ENCODE measurements at regions not wholly inside any gene's neighbourhood (a gene's known extent, or its start where the extent isn't known, plus 50 kb on each side); places are given as distances from the start of the nearest gene placed in this dataset.
A peak's percentile ranks its signal among the peaks of the same experiment; 100 is the strongest.
"Not testable (repeated sequence)": the region's sequence is repeated elsewhere in the genome, so short reads cannot be mapped to it uniquely, and the experiment has no call there.

- peak; percentile 30 for DNase-seq
Measured at GRCh38 chr13:54004026-54004699, 975.5 kb downstream of the OLFM4 start.

DNA sequence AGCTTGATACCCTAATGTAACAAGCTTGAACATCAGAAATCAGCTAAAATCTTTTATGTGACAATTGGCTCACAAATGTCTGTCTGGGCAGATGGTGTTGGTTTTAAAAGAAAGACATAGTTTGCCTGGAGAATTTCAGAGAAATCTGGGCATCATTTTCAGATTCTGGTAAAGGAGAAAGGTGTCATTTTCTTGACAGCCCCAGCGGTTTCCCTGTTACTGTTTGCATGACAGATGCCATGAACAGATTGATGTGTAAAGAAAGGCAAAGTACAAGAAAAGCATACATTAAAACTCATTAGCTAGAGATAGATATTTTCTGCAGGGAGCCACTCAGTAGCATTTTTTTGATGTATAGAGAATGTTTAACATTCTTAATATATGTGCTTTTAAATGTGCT, 987.9 kb downstream of the OLFM4 start:
- no peak for DNase-seq

DNA sequence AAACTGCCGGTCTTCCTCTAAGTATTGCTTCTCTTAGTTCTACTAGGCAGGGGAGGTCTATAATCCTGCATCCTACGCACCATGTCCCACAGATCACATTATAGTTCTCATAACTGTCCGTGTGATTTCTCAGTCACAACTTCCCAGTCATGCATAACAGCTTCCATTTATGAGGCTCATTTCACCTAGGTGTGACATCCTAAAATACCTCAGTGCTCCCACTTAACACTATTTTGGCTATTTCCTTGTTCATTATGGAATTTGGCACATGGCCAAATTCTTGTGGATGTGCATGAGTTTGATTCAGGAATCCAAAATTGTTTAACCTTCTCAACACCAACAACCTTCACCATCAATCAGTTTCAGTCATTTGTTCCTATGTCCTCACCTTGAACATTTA, 989.9 kb downstream of the OLFM4 start:
- no peak for DNase-seq

DNA sequence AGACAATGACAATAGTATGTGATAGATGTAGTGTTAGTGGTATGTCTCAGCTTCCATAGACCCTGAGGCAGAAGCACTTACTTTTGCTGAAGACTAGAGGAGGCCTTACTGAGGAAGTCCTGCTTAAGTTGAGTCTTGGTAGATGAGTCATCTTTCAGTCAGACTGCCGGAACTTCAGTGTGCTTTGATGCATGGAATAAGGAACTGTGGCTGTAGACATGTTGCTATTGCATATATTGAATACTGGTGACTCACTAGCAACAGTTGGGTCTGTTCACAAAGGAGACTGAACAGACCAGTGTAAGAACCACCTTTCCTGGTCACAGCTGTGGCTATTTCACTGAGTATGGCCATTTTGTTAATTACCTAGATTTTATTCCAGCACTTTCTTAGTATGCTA, 1000.6 kb downstream of the OLFM4 start:
- peak; percentile 99 for DNase-seq

DNA sequence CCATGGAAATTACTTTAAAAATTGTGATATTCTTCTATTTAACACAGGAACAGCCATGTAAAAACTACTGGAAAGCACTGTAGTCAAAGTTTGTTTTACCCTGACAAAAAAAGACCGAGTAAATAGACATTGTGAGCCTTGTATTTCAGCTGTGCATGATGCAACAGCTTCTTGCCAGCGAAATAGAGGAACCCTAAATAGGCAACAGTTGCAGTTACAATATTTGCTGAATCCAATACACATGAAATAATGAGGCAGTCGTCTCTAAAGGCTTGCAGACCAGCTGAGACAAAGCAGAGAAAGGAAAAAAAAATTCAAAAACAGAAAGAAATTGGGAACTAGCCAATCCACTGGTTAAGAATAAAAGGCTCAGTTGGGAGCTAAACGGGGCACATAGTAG, 1001.1 kb downstream of the OLFM4 start:
- peak; percentile 82 for DNase-seq

DNA sequence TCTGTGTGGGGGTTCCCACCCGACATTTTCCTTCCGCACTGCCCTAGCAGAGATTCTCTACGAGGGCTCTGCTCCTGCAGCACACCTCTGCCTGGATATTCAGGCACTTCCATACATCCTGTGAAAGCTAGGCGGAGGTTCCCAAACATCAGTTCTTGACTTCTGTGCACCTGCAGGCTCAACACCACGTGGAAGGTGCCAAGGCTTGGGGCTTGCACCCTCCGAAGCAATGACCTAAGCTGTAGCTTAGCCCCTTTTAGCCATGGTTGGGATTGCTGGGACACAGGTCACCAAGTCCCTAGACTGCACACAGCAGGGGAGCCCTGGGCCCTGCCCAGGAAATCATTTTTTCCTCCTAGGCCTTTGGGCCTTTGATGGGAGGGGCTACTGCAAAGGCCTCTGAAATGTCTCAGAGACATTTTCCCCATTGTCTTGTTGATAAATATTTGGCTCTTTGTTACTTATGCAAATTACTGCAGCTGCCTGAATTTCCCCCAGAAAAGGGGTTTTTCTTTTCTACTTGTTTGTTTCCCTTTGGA, 1004.8 kb downstream of the OLFM4 start:
- DNase-seq = no peak

DNA sequence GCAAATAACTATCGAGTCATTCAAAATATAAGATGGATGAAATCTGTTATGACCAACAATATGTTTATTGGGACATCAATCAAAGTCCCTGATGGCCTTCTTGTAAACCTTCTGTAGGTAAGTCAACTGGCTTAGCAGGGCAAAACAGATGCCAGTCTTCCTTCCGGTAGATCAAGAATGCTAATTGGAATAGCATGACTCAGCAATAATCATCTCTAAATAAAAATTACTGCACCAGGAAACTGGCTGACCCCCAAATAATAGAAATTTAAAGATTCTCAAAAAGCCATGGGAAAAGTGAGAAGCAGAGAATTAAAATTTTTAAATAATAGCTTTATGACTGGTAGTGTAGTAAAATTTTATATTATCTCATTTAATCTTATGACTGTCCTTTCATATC, 1005.4 kb downstream of the OLFM4 start:
- DNase-seq = no peak

- DNase-seq = not testable (repeated sequence)
Measured at GRCh38 chr13:54057416-54057815, 1028.8 kb downstream of the OLFM4 start.

GRCh38 chr13:54069958-54070357, 1041.3 kb downstream of the OLFM4 start:
- DNase-seq = not testable (repeated sequence)

DNA sequence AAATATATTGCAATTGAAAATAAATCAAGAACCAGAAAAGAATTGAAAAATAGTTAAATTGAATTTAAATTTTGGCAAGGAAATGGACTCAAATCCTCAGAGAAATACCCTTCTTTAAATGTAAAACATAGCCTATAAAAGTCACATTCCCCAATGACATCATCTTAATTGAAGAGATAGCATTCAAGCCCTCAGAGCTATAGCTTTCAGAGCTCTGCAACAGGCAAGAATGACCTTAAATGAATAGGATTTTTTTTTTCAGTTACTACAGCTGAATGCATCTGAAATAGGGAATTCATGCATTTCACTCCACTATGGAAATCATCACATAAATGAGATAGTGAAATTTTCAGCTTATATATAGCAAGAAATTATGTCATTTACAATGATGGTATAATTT, 1049.0 kb downstream of the OLFM4 start:
- DNase-seq = no peak

- DNase-seq = no peak
Measured at GRCh38 chr13:54078271-54078870, 1049.8 kb downstream of the OLFM4 start.

DNA sequence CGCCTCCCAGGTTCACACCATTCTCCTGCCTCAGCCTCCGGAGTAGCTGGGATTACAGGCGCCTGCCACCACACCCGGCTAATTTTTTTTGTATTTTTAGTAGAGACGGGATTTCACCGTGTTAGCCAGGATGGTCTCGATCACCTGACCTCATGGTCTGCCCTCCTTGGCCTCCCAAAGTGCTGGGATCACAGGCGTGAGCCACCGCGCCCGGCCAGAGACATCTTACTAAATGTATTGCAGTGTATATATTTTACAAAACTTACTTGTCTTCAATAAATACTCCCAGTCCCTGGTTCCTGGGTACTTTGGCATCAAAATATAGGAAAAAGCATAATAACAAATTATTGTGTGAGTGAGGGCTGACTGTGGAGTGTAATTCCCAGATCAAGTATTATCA, 1053.7 kb downstream of the OLFM4 start:
- DNase-seq = not testable (repeated sequence)

DNA sequence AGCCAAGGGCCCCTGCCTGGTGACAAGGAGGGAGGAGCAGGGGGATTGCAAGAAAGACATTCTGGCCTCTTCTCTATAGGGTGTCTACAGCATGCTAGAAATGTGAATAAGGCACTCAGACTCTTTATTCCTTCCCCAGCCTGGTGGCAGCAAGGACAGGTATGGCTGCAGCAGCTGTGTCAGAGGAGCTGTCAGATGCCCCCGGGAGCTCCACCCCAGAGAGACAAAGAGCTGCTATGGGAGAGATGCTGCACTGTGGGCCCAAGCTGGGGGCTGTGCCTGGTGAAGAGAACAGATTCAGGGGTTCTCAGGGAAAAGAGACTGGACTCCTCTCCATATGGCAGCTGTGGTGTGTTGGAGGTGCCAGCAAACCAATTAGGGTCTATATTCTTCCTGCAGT, 1063.3 kb downstream of the OLFM4 start:
- no peak for DNase-seq

DNA sequence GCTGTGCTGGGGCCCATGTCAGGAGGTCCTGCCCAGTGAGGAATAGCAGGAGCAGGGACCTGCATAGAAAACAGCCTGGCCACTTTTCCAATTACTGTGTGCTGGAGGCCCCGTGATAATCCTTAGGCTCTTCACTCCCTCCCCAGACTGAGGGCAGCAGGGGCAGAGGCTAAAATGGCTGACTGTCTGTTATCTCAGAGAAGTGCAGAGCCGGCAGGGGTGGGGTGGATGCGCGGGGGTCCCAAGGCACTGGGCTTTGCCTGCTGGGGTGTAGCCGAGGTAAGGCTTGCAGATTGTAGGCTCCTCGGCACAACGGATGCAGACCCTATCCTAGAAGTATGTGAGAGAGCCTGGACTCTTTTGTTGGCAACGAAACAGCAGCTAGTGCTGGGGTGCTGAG, 1064.1 kb downstream of the OLFM4 start:
- DNase-seq = no peak

GRCh38 chr13:54110597-54110996, 1082.0 kb downstream of the OLFM4 start:
- DNase-seq = no peak

GRCh38 chr13:54124700-54125099, 1096.1 kb downstream of the OLFM4 start:
- DNase-seq = no peak

DNA sequence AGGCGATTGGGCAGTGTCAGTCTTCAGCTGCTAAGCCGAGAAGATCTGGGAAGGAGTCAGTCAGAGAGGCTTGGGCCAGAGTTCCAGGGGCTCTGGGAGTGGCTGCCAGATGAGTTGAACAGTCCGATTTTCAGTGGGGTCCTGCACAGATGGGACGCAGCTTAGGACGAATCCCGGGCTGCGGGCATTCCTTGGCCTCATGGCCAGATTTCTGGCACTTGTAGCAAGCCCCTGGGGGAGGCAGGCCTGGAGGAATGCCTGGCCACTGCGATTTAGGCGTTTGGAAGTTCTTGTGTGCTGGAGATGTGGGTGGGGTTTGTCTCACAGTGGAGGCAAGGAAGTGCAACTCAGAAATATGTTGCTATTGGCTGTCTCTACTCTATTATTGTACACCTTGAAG, 1102.3 kb downstream of the OLFM4 start:
- not testable (repeated sequence) for DNase-seq

- DNase-seq = not testable (repeated sequence)
Measured at GRCh38 chr13:54131433-54131832, 1102.8 kb downstream of the OLFM4 start.

GRCh38 chr13:54132127-54132526, 1103.5 kb downstream of the OLFM4 start:
- not testable (repeated sequence) for DNase-seq

DNA sequence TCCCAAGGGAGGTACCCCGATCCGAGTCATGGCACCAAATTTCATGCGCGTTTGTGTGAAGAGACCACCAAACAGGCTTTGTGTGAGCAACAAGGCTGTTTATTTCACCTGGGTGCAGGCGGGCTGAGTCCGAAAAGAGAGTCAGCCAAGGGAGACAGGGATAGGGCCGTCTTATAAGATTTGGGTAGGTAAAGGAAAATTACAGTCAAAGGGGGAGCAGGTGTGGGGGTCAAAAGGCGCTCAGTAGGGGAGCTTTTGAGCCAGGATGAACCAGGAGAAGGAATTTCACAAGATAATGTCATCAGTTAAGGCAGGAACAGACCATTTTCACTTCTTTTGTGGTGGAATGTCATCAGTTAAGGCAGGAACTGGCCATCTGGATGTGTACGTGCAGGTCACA, 1104.1 kb downstream of the OLFM4 start:
- DNase-seq = not testable (repeated sequence)

DNA sequence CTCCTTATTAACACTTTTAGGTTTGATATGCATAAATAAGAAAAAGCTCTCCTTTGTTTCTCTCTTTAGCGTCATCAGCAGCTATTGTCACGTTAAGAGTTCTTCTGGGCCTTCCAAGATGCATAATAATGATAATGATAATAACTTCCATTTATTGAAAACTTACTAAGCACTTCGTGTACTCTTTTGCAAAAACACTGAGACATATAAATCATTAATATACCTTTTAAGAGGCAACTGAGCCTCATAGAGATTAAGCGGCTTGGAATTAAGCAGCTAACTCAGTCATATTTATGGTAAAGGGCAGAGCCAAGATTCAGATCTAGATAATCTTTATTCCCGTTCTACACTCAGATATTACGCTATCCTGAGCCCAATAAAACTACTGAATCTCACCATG, 1105.1 kb downstream of the OLFM4 start:
- no peak for DNase-seq

DNA sequence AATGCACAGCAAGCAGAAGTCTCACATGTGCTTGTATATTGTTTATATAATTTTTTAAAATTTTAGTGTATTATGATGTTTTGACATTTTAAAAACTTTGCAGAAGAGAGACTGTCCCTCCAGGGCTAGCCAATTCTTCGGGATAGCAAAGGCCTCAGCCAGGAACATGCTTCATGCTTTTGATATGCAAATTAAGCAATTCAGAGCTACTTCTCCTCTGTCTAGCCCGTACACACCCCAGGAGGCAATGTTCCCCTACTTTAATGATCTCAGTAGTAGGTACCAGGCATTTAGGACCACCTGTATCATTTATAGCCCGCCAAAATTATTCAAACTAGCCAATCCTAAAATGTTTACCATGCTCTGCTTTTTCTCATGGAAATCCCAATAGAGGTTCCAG, 1116.2 kb downstream of the OLFM4 start:
- no peak for DNase-seq

DNA sequence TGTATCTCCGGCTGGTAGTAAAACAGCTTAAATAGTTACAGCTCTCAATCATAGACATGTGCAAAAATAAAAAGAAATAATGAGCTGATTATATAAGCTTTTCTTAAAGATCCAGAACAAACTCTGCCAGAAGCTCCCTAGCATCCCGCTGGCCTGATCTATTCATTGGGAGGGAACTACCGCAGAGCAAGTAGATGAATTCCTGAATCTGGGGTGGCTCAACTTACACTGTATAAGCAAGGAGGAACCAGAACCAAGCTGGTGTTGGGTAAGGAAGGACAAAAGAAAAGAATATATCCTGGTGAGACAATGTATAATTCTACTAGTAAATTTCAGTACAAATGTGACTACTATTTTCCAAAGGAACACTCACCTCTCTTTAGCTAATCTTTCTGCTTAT, 1122.2 kb downstream of the OLFM4 start:
- DNase-seq = no peak

DNA sequence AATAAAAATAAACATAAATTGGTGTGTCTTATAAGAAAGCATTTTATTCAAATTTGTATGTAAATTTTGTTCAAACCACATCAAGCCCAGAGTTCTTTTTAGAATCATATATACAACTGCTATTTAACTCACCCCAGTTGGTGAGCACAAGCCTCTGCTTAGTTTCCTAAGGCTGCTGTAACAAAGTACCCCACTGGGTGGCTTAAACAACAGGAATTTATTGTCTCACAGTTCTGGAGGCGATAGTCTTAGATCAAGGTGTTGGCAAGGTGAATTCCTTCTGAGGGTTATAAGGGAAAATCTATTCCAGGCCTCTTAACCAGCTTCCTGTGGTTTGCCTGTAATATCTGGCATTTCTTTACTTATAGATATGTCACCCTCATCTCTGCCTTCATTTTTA, 1133.5 kb downstream of the OLFM4 start:
- no peak for DNase-seq
